Bone marrow (tissue), 2 donors: ENCODE measurements at regions not wholly inside any gene's neighbourhood (a gene's known extent, or its start where the extent isn't known, plus 50 kb on each side); places are given as distances from the start of the nearest gene placed in this dataset.
"Not testable (repeated sequence)": the region's sequence is repeated elsewhere in the genome, so short reads cannot be mapped to it uniquely, and the experiment has no call there.

Source experiments
- DNase-seq, 2 donors: peaks; one replicate each; lab custom pipeline; 2025; lab: John Stamatoyannopoulos, UW

DNA sequence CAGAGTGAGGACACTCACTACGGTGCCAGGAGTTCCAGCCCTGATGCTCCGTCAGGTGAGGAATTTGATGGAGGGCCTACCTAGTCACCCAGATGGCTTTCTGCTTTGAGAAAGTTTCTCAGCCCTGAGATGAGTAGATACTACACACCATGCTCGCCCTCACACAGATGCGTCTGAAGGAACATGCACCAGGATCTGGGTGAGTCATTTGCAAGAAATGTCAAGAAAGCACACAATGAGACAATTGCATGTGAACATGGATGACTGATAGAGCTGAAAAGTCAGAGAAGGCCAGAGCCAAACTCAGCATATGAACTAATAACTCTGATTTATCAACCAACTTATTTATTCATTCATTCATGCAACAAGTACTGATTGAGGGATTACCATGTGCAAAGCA is 483.9 kb downstream of the OMA1 start:
- no peak for DNase-seq

DNA sequence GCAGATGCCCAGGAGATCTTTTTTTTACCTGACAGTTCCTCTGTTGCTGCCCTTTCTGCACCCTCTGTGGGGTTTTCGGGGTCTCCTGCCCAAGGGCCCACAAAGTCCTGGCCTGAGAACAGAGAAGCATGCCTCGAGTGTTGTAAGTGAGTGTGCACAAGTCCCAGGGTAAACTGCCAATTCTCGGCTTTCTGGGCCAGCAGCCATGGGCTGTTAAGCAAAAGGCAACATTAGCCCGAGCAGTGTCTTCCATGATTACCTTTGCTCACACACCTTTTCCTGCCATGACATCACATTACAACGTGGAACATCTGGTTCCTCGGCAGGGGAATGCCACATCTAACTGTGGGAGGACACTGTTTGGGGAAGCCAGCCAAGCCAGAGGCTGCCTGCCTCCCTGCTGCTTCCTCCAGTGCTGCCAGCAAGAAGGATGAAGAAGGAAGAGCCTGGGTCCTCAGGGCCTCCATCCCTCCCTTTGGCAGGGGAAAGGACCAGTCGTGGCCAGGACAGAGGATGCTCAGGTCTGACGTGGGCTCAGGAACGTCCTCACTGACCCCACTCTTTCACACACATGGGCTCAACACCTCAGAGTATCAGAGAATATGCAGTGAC is 485.9 kb downstream of the OMA1 start:
- DNase-seq: no peak

DNA sequence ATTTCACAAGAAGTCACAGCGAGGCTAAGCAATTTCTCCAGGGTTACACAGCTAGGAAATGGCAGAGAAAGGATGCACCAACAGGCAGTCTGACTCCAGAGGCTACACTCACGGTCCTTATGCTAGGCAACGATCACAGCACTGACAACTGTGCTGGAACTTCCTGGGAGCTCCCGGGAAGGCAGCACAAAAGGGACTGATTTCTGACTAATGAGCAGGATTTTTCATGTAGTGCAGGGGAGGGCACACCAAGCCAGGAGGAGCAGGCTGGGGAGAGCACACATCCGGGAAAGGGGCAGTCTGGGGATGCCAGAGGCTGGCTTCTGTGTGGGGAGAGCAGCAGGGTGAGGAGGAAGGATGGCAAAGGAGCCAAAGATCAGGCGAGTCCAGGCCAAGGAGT is 486.7 kb downstream of the OMA1 start:
- no peak for DNase-seq

DNA sequence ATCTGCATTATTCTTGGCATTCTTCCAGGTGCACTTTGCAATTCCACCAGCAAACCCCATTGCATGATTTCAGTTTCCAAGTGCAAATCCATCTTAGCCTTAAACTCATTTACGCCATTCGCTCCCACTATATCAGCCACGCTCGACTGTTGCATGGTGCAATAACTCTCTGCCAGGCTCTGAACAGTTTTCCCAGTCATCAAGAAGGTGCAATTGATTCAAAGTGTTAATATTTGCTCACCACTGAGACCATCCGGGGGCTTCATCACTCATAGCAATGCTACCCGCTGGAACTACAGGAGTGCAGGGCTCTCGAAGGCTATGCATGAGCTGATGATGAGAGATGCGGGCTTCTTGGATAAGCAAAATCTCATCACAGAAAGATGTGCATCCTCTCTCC is 488.2 kb downstream of the OMA1 start:
- DNase-seq: no peak

DNA sequence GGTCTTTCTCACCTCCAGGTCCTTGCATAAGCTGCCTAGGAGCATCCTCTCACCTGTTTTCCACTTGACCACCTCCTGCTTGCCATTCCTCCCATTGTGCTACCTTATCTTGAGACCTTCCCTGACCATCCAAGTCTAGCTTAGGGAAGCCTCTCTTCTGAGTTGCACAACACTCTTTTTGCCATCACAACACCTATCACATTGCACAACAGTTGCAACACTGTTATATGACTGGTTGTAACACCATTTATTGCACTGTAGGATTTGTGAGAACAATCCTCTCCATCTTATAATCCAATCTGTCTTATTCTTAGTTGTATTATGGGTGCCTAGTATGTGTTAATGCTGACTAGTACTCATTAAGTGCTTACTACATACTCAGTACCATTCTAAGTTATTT is 488.7 kb downstream of the OMA1 start:
- no peak for DNase-seq

DNA sequence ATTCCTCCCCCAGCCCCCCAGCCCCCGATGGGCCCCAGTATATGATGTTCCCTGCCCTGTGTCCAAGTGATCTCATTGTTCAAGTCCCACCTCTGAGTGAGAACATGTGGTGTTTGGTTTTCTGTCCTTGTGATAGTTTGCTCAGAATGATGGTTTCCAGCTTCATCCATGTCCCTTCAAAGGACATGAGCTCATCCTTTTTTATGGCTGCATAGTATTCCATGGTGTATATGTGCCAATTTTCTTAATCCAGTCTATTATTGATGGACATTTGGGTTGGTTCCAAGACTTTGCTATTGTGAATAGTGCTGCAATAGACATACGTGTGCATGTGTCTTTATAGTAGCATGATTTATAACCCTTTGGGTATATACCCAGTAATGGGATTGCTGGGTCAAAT is 495.3 kb downstream of the OMA1 start:
- DNase-seq: not testable (repeated sequence)

DNA sequence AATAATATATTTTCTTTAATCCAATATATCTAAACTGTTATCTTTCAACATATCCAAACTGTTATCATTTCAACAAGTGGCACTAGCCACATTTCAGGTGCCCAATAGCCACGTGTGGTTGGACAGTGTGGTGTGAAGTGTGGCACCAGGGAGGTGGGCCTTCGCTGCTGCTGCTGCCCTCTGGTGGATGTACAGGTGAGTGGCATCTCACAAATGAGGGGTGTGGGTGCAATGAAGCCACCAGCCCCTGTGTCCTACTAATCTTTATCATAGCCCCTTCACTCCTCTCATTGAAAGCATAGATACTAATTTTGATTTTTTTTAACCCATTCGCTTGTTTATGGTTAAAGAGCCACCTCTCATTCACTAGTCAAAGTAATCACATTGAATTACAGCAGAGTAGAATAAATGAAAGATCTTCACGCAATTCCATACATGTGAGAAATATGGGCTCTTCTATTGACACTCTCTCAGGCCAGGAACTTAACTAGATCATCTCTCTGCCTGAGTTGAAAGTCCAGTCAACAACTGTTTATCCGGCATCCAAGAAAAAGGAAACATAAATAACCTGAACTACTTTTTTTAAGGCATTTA is 499.2 kb downstream of the OMA1 start:
- DNase-seq: no peak

DNA sequence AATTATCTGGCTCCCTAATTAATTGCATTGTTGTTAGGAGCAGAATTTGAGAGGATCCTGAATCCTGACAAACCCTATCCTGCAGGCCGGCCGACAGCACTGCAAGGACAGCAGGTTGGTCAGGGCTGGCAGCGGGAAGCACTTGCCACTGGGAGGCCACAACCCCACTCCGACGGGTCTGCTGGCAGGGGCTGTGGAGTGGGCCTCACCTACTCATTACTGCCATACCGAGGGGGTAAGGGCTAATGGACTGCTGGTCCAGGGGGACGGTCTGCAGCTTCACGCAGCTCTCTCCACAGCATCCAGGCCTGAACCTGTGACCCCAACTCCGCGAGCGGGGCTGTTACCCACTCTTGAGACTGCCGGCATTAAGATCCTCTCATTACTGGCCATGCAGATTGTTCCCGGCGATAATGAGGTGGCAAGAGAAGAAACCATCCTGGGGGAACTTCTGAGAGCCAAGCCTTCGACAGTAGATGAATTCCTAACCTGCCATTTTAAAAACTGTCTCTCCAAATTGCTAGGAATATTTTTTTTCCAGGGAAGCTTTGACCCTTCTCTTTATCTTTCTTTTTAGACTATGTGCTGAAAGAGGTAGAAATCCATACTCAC is 501.3 kb downstream of the OMA1 start:
- DNase-seq: no peak

DNA sequence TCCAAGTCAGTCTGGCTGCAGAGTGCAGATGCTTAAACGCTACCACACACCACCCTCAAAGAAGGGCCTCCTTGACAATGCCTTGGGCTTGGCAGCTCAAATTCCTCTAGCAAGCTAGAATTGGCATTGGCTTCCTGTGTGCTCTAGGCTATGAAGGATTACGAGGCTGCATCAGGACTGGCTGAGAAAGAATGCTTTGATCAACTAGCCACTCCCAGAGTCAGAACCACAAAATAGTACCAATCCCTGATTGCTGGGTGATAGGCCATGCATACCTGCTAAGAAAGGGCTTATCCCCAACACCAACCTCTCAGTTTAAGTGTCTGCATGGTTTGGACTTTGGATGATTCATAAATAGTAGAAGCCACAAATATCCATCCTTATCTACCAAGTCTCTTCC is 504.9 kb downstream of the OMA1 start:
- DNase-seq: no peak

DNA sequence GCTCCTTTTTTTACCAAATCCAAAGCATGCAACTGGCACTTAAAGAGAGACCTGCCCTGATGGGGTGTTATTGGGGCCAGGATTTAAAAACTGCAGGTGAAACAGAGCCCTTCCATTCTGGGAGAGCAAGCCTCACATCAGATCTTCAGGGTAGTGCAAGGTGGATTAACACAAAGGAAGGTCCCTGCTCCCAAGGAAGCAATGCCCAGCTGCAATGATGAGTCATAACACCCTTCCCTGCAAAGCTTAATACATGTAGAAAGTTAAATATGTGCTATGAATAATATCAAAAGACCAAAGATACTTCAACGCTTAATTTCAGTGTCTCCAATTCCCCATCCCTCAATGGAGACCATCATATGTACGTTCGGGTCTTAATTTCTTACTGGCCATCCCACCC is 508.0 kb downstream of the OMA1 start:
- DNase-seq: no peak

DNA sequence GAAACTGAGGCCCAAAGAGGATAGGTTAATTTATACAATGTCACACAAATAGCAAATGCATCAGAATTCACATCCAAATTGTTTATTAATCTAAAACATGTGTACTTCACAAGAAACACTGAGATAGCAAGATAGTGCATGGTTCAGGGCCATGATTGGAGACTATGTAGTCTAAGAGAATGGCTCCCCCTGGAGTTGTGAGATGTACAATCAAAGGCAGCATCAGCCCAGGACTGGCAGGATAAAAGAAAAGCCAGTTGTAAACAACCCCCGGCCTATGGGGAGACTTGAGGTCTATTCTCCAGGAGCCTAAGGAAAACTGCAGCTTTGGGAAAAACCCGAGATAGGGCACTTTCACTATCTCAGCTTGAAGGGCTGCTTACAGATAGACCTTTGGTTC is 511.0 kb downstream of the OMA1 start:
- DNase-seq: no peak

DNA sequence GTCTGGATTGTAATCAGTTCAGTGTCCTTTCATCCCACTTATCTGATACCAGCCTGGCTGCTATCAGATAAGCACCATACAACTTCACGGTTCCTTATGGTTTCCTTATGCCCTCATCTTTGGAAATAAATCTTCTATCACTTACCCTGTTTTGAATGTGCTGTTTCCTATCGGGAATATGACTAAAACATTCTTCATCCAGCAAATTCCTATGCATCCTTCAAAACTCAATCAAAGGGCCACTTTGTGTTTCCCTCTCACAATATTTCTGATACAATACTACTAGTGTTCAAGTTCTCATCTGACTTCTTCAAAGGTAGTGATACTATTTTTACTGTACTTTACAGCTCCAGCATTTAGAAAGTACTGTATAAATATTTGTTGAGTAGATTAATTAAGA is 513.2 kb downstream of the OMA1 start:
- DNase-seq: no peak

DNA sequence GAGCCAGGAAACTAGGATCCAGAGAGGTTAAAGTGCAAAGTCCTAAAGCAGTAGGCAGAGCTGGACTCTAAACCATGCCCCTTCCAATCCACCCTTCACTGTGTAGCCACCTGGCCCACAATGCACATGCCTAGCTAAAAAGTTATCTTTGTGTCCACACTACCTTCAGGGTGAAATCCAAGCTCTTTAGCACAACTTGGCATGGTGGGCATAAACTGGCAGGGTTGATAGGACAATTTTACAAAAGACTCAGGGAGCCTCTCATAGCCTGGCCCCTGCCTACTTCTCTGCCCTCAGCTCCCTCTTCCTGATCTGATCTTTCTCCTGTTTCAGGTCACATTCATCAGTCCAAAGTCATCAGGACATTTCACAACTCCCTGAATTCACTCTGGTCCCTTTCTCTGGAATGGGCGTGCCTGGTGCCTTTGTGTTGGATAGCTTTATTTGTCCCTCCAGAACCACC is 513.9 kb downstream of the OMA1 start:
- DNase-seq: no peak

DNA sequence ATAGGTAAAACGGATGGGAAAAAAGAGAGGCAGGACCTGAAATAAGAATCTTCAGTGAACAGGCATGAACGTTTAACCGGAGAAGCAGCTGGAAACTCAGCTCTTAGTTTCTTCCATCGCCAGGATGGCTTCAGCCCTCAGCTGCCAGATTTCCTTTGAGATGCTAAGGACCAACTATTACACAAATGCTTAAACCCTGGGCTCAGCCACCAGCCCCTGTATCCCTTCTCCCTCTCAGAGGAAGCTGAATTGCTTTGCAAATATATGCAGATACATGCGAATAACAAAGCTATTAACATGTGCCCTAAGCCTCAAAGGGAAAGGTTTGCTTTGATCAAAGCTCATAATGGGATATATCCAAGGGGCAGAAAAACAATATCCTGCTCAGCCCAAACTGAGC is 515.1 kb downstream of the OMA1 start:
- DNase-seq: no peak

DNA sequence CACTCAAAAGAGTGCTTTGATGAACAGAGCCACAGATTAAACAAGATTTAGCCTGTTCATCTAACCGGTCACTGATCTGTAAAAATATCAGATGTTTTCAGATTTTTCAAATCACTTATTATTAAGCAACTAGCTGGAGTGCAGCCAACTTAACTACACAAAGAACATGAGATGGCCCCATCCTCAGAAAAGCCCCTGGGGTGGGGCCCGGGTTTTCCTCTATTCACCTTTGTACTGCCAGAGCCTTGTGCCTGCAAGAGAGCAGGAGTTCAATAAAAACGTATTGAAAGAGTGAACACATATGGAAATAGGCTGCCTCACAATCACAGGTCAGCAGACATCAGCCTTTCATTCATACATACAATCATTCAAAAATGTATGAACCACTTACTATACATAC is 516.1 kb downstream of the OMA1 start:
- DNase-seq: no peak

DNA sequence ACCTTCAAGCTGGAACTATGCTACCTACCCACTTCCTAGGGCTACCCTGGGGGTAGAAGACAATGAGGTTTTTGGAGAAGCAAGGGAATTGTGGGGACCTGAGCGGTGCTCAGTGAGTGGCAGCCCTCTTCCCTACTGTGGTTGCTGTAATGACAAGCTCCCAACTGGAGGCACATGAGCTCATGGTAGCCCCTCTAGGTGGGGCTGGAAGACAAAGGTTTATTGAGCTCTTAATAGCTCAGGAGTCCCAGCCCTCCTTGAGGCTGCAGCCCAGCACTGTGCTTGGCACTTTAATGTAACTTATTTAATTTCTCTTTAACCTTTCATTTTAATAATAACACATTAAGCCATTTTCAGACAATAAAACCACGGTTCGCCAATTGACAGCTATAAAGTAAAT is 528.9 kb downstream of the OMA1 start:
- DNase-seq: no peak

DNA sequence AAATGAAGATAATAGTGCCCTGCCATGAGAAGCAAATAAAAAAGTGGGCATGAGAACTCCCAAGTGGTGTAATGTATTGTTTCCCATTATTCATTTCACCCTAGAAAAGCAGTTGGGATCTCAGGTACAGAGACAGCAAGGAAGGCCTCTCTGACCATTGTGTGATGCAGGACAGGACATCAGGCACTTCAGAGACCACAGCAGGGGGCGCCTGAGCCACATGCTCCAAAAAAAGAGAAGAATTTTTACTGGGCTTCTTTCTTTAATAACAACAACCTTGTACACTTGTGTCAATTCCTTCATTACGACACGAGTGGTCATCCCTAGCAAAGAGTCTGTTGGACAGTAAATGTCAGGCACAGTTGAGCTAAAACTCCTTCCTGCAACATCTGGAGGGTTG is 533.3 kb downstream of the OMA1 start:
- DNase-seq: no peak

DNA sequence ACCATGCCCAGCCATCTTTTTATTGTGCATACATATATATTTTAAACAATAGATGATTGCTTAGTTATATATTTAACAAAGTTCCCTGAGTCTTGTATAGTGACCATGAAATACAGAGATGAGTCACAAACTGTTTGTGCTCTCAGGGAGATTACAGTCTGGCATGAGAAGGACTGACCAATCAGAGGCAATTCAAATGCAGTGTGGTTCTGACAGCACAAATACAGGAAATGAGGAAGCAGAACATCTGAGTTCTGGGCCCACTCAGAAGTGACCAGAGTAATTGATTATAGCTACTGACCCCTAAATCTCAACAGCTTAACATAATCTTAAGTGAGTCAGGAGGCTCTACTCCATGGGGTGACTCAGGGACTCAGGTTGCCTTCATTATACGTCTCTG is 534.5 kb downstream of the OMA1 start:
- no peak for DNase-seq

DNA sequence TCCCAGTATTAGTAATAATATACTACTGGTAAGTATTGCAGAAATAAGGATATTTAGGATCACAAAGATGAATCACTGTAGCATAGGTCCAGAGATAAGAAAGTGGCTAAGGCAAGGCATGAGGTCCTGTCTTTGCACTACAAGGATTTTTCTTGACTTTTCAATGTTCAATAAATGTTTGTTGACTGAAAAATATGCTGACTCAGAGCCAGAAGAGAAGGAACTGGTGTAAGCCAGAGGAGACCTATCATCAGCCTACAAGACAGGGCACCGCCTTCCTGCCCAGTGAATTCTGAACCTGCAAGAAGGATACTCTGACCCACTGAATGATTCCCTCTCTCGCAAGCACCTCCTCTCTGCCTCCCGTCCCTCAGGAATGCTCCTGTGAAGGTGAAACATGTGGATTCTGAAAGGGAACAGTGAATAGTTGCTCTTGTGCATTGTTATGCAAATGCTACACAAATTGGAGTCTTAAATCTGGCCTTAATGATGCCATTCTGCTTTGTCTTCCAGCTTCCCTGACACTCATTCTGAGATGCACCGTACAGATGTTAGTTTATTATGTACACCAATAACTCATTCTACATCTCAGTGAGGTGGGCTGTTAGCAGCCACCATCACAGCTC is 540.0 kb downstream of the OMA1 start:
- DNase-seq: no peak

DNA sequence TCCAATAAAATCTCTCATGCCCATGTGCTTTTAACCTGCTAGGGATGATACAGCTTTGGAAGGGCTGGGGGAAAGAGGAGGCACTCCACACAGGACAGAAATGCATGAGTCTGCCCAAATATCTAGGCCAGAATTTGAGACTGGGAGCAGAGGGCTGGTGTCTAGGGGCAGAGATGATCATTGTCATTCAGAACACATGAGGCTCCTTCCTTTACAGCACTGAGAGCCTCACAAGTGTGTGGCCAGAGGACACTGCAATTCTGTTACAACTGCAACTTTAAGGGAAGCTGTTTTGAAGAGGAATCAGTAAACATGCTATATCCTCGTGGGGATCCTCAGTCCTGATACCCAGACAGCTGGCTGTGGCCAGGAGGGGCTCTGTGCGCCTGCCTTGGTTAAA is 541.3 kb downstream of the OMA1 start:
- DNase-seq: no peak

DNA sequence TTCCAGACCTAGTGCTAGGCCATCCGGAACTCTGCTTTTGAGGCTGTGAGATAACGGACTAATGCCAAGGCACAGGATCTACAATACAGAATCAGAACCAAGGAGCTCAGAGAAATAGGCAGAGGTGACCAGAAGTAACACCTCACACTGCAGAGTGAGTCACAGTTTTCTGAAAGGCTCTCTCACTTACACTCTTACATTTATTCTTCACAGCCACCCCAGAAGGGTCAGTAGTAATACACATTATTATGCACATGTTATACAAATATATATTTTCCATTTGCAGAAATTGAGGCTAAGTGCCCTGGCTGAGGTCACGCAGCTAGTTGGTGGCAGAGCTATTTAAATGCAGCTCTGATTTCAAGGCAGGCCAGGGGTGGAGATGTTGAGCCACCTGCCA is 542.5 kb downstream of the OMA1 start:
- DNase-seq: no peak

DNA sequence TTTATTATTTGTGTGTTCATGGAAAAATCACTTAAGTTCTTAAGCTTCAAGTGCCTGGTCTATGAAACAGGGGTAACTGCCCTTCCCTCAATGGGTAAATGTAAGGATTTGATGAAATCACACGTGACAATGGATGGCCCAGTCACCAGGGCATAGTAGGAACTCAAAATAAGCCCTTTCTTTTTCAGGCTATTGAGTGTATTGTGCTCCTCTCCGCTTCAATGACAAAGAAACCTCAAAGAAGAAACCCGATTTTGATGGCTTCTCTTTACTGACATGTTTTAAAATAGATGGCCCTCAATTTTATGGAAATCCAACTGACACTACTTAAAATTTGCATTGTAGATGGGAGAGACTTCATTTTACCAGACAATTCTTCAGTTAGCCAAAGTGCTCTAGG is 543.5 kb downstream of the OMA1 start:
- DNase-seq: no peak

DNA sequence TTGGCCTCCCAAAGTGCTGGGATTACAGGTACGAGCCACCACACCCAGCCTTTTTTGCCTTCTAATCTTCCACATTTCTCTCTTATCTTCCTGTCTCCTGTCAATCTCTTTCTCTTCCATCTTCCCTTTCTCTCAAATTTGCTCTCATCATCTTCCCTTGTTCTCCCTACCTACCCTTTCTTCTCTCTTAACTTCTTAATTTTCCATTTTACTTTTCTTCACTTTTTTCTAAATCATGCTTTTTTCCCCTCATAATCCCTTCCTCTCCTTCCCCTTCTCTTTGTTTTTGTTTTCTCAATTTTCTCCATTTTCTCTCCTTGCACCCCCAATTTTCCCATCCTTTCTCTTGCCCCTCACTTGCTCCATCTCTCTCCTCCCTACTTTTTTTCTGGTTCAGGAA is 545.7 kb downstream of the OMA1 start:
- no peak for DNase-seq

DNA sequence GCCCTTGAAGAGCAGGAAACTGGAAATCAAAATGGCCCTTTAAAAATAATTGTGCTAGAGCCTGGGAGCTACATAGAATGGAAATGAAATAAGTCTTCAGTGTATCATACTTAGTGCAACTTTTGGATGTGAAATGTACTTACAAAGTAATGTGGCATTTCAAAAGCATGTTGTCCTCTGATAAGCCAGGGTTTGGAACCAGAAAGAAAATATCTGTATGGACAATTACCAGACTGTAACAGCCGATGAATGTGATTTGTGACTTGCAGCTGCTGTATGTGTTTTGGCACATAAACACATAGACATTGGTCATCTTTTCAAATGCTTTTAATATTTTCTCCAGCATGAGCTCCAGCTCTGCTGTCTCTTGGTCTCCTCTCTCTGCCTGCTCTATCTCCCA is 546.4 kb downstream of the OMA1 start:
- DNase-seq: no peak
